ENCODE measurements at regions not wholly inside any gene's neighbourhood (a gene's known extent, or its start where the extent isn't known, plus 50 kb on each side); places are given as distances from the start of the nearest gene placed in this dataset.

DNA sequence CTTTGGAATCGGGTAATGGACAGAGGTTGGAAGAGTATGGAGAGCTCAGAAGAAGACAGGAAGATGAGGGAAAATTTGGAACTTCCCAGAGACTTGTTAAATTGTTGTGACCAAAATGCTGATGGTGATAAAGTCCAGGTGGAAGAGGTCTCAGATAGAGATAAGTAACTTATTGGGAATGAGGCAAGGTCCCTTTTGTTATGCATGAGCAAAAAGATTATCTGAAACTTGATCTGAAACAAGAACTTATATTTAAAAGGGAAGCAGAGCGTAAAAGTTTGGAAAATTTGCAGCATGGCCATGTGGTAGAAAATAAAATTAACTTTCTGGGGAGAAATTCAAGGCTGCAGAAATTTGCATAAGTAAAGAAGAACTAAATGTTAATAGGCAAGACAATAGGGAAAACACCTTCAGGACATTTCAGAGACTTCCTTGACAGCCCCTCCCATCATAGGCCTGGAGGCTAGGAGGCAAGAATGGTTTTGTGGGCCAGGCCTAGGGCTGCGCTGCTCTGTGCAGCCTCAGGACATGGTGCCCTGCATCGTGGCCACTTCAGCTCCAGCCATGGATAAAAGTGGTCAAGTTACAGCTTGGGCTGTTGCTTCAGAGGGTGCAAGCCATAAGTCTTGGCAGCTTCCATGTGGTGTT is 425.7 kb upstream of the PRICKLE1 start:
- no peak for DNase-seq (ENCODE audit: low spot score)

- DNase-seq (ENCODE audit: low spot score): peak; percentile 23
Observed at GRCh38 chr12:43011383-43011926, 421.9 kb upstream of the PRICKLE1 start.

GRCh38 chr12:43009846-43010240 is 420.3 kb upstream of the PRICKLE1 start:
- no peak for DNase-seq (ENCODE audit: low spot score)

- no peak for DNase-seq (ENCODE audit: low spot score)
Observed at GRCh38 chr12:43008953-43009845, 419.7 kb upstream of the PRICKLE1 start.

GRCh38 chr12:43004908-43005307 is 415.4 kb upstream of the PRICKLE1 start:
- no peak for DNase-seq (ENCODE audit: low spot score)

- DNase-seq (ENCODE audit: low spot score): no peak
Observed at GRCh38 chr12:43004141-43004540, 414.6 kb upstream of the PRICKLE1 start.

DNA sequence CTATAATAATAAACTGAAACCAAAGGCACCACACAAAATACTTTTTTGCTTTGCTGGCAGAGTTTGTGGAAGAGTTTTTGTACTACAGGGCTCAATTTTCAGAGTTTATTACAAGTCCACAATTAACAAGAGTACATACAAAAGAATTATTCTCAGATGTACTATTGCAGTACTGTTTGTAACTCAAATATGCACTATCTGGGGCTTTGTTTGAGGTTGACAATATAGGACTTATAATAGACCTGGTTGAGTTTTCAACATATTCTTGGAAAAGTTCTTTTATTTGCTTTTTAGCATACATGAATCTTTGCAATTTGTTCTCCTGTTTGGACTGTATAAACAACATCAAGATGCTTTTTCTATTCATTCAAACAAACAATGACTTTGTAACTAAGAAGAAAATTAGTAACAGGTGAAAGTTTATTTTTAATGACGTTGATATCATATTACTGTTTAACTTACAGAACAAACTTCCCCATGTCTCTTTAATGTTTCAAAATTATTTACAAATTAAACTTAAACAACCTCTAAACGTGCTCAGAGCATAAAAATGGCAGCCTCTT is 407.4 kb upstream of the PRICKLE1 start:
- no peak for DNase-seq (ENCODE audit: low spot score)

- DNase-seq (ENCODE audit: low spot score): no peak
Observed at GRCh38 chr12:42992826-42993225, 403.3 kb upstream of the PRICKLE1 start.

DNA sequence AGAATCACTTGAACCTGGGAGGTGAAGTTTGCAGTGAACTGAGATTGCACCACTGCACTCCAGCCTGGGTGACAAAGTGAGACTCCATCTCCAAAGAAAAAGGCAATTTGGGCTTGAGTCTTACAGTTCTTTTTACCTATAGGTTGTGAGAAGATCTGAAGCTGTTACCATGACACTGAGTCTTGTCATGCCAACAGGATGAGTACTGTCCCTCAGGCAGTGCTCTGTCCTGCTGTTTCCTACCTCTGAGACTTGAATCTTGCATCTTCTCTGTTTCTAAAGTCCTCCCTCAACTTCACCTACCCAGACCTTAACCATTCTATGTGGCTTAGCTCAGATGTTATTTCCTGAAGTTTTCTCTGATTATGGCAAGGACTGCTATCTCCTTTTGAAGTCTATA is 400.8 kb upstream of the PRICKLE1 start:
- DNase-seq (ENCODE audit: low spot score): no peak

- no peak for DNase-seq (ENCODE audit: low spot score)
Observed at GRCh38 chr12:42987216-42987650, 397.7 kb upstream of the PRICKLE1 start.

DNA sequence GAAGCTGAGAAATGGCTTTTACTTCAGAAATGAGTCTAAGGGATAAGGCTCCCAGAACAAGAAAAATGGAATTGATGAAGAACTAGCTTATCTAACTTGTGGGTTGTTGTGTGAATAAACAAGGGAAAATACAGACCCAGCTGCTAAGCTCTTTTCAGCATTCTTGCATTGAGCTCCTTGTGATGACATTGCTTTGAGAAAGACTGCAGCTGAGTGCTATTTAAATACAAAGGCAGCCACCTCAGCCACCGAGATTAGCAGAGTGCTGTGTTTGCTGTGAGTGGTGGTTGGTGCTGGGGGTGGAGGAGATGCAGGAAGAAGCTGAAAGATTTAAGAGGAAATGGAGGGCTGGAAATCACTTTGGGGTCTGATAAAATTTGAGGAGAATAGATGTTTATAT is 396.0 kb upstream of the PRICKLE1 start:
- DNase-seq (ENCODE audit: low spot score): no peak

- DNase-seq (ENCODE audit: low spot score): no peak
Observed at GRCh38 chr12:42982828-42983227, 393.3 kb upstream of the PRICKLE1 start.

GRCh38 chr12:42981379-42981778 is 391.8 kb upstream of the PRICKLE1 start:
- no peak for DNase-seq (ENCODE audit: low spot score)

- no peak for DNase-seq (ENCODE audit: low spot score)
Observed at GRCh38 chr12:42980441-42980840, 390.9 kb upstream of the PRICKLE1 start.

DNA sequence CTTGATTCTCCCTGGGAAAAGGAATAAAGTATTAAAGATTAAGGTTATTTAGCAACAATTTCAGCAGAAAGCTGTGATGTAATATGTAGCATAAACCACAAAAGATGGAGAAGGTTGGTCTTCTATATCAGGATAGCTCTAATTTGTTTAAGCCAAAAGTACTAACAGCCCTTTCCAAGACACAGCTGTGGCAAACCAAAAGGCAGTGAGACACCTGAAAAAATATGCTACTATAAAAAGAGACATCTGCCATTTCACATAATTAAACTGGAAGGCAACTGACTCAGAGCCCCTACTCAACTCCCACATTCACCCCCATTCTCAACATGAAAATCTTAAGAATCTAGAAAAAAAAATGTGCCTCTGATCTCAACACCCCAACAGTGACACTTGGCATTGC is 390.2 kb upstream of the PRICKLE1 start:
- DNase-seq (ENCODE audit: low spot score): no peak

DNA sequence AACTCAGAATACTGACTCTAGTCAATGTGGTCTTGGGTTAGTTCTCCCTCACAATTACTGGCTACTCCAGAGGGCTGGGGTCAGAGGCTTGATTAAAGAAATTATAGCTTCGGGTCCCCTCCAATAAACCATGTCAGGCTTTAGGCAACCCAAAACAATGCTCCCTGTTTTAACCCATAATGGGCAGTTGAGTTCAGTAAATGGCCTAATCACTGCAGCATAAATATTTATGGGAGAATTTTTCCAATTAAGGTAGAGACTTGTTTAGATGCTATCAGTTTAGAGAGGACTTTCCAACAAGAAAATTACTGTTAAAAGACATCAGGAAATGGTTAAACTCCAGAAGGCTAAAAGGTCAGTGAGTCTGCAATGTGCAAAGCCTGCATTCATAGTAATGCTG is 389.2 kb upstream of the PRICKLE1 start:
- DNase-seq (ENCODE audit: low spot score): no peak

GRCh38 chr12:42977451-42978230 is 388.1 kb upstream of the PRICKLE1 start:
- DNase-seq (ENCODE audit: low spot score): no peak

- DNase-seq (ENCODE audit: low spot score): no peak
Observed at GRCh38 chr12:42976620-42977019, 387.1 kb upstream of the PRICKLE1 start.

GRCh38 chr12:42976122-42976521 is 386.6 kb upstream of the PRICKLE1 start:
- DNase-seq (ENCODE audit: low spot score): no peak

DNA sequence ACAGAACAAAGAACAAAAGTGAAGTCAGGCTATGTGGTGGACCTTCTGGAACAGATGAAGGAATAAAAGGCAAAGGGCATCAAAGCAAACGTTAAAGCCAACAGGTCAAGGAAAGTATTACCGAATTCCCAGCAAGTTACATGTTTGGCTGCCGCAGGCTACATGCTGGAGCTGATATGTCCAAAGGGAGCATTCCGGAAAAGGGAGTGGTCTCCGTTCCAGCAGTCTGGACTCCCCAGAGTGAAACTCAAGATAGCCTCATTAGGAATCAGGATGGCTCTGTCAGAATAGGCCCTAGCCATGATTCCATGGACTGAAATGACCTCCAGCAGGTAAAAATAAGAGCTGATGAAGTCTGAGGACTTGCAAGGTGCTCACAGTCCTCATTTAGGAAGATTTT is 379.8 kb upstream of the PRICKLE1 start:
- no peak for DNase-seq (ENCODE audit: low spot score)

GRCh38 chr12:42968426-42968825 is 378.9 kb upstream of the PRICKLE1 start:
- no peak for DNase-seq (ENCODE audit: low spot score)

DNA sequence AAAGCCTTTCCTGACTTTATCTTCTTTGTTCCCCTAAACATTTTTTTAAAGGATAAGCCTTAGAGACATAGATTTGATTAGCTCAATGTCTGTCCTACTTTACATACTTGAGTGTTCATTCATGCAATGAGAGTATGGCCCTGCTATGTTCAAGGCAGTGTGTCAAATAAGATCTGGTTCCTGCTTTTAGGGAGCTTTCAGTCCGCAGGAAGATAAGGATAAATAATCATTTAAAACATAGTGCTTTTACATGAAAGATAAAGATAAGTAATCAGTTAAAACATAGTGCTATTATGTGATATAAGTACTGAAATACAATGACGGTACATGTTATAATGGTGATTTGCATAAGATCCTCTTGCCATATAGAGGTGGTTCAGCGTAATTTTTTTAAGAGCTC is 378.3 kb upstream of the PRICKLE1 start:
- no peak for DNase-seq (ENCODE audit: low spot score)
